DMS79 (cell line): ENCODE measurements at regions not wholly inside any gene's neighbourhood (a gene's known extent, or its start where the extent isn't known, plus 50 kb on each side); places are given as distances from the start of the nearest gene placed in this dataset.

Experiments
- DNase-seq: peaks from one replicate; lab custom pipeline; 2025; lab: John Stamatoyannopoulos, UW

DNA sequence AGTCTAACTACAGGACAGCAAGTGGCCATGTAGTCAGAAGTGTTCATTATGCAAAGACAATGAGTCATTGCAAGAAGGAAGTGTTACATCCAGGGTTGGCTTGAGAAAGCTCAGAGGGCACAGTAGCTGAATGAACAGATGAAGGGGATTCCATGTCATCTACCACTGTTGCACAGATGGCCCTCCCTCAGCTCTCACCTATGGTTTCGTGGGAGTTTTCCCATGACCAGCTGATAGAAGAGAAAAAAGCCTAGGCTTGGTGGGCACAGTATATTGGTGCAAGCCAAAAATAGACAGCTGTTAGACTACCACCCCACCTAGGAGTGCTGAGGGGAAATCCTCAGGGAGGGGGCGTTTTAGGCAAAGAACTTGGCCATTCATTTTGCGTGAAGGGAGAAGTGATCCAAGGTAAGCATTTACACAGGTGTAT lies 217.0 kb downstream of the DMRT2 start:
- no peak for DNase-seq

DNA sequence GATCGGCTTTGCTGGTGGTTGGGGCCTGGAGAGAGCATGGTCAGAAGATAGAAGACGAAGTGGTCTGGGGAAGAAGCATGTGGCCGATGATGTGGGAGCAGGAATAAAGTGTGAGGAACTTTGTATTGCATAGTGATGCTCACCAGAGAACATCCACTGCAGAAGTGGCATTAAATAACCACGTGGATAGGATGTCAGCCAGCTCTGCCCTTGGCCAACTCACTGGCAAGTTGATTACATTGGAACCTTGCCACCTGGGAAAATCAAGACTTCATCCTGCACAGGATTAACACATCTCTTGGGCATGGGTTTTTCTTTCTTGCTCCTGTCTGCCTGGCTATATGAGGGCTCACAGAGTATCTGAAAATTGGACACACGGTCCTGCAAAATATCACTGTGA lies 217.4 kb downstream of the DMRT2 start:
- DNase-seq: no peak

DNA sequence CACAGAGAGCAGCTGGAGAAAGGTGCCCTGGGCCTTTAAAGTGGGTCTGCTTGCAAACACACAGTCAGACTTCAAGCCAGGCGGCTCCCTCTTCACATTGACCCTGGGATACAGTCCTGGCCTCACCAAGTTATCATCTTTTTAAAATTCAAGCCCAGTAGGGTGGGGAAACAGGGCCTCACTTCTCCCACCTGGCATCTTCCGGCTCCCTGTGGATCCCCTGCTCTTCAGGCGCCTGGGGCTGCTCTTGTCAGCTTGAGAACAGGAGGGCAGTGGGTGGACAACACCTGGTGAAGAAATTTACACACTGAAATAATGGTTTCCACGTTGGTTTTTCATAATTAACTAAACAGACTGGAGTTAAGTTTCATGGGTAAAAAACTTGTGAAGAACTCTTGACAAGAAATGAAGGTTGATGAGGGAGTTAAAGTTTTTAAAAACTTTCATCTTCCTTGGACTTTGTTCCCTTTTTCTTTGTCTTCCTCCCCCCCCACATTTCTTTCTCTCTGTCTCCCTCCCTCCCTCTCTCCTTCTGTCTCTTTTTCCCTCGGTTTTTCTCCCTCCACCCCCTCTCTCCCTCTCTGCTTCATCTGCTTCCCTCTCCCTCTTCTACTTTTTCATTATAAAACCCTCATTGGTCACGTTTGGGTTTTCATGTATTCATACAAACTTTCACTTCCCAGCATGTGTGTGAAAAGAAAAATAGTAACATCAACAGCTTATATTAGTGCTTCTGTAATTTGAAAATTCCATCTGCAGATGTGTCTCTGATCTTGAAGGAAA lies 219.6 kb downstream of the DMRT2 start:
- no peak for DNase-seq

DNA sequence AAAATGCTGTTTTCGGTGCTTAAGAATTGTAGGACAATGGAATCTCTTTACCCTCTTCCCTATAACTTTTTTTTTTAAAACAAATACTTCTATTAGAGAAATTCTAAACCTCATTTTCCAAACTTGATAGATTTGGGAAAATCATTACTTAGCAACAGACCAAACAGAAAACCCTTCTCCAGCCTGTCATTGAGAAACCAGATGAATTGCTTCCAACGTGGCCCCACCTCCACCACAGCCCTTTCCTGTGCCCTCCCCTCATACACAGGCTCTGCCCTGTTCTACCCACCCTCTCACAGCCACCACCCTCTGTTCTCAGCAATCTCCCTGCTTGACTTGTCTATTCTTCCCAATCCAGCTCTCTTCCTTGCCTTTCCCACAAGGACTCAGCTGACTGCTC lies 221.2 kb downstream of the DMRT2 start:
- no peak for DNase-seq

DNA sequence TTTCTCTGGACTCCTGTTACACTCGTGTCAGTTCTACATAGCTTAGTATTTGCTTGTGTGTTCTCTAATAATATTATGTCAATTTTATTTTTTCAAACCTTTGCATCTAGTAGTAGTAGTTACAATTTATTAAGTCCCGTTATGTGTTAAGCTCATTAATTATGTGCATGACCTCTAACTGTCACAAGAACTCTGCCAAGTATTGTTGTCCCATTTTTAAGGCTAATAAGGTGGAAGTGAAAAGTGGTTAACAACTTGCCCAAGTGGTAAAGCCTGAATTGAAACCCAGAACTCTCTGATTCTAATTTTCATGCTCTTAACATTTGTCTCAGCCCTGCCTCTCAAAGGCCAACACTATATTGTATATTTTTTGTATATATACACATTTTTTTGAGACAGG lies 221.6 kb downstream of the DMRT2 start:
- DNase-seq: no peak

DNA sequence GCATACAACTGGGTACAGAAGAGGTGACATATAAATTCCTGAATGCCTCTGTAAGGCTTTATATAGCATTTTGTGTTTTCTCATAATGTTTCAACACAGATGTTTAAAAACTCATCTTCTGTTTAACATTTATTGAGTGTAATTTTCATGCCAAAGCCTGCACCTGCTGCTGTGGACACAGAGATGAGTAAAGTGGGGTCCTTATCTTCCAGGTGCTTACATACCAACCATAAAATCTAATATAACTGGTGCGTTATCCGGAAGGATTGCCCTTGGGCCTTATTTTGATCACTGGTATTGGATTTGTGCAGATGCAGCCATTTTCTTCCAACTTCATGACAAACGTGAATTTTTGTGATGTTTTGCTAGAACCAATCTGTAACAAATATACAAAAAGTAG lies 222.3 kb downstream of the DMRT2 start:
- no peak for DNase-seq

DNA sequence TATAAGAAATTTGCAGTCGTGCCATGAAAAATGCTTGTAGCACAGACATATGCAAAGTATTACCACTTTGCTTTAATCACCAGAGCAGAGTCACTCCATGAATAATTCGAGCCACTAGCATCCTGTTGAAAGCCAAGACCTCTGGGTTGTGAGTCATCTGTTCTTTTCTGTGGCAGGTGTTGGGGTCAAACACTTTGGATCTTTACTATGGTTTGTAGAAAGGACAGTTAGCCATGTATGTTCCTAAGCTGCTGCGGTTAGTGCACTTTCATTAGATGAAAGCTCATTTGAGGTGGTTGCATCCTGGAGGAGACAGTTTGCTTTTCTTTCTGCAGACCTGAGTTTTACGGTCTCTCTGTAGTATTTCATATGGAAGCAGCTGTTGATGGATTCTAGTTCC lies 223.7 kb downstream of the DMRT2 start:
- DNase-seq: no peak

DNA sequence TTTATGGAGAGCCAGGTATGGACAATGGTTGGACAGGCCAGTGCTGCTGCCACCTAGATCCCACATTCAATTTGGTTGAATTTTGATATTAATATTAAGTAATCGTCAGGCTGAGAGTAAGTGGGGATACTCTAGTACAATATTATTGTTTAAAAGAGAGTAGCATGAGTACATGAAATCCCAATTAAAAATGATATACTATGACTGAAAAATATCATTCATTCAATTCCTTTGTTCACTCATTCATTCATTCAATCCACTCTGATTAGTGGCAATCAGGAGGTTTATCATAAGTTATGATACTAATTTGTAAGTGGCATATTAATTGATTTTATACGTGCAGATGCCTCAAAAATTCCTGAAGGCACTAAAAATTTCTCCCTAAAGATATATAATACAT lies 224.2 kb downstream of the DMRT2 start:
- no peak for DNase-seq

DNA sequence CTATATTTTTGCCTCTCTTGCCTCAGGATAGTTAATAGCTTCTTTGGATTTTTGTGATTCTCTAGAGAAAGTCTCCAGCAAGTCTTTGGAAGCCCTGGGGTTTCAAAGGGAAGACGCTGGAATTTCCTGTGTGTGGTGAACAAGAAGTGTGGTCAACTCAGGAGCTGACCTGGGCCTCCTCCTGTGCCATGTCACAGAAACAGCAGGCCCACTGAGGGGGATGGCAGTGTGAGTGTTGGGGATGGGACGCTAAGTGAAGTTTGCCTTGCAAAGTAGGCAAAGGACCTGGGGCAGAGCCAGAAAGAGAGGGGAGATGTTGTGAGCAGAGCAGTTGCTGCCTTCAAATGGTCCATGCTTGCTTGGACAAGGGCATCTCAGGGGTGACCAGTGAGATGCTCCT lies 226.3 kb downstream of the DMRT2 start:
- no peak for DNase-seq

DNA sequence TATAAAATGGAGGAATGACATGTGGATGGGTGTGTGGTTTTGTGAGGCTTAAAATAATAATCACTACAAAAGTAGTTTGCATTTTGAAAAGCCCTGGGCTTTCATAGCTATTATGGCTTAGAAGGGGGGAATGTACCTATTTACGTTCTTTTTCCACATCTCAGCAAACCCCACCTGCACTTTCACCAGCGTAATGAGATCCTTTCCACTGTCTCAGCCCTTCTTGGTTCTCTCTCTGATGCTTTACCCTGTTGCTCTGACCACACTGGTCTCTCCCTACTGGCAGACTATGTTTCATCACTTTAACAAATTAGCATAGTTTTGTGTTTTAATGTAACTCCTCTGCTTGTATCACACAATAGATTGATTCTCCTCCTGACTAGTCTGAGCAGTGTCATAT lies 234.6 kb downstream of the DMRT2 start:
- DNase-seq: no peak

DNA sequence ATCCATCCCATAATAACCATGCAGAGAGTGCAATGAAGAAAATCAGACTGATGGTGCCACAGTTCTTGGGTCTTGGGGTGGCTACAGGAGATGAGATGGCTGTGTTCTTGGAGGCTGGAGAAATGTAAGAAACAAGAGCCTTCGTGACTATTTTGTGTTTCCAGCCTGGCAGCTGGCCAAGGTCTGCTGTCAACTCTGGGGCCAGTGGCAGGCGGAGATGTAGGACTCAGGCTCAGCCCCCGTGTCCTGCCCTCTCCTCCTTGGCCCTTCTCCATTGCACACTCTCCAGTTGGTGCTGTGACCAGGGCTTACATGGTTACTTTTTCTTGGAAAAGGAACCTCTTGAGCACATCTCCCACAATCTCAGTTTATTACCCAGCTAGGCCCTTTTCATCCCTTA lies 235.4 kb downstream of the DMRT2 start:
- no peak for DNase-seq

DNA sequence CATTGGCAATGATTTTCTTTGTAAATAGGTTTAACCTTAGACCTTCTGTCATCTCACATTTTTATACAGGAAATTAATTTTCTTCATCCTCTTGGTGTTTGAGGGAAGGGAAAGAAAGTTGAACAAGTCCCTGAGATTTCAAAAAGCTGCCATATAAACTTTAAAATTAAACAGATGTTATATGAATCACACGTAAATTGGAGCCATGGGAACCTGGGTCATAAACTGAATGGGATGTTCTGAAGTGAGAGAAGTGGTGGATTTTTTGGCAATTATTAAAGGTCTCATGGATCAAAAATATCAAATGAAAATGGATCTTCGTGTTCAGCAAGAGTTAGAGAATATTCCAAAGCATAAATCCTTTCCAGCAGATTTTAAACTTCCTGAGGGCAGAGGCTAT lies 242.2 kb downstream of the DMRT2 start:
- DNase-seq: no peak

DNA sequence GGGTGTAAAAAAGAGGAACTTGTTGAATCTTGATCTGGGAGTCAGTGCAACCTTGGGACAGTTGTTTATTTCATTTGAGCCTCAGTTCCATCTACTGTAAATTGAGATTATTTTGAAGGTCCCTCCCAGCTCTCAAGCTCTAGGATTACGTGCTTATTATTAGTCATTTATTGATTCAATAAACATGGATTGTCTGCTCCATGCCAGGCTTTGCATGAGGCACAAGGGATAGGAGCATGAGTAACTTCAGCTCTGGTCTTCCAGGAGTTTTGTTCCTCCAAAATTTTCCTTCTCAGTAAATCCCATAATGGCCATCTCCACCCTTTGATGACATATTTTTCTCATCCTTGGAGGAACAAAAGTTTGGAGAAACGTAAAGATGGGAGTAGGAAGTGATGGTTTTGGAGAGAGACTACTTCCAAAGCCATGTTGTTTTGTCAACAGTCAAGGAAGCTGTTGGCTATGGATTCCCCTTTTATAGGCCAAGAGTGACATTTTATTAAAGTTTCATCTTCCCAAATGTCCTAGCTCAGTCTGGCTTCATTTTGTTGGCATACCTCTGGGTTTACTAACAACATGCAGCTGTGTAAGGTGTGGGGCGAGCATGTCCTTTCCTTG lies 244.6 kb downstream of the DMRT2 start:
- DNase-seq: no peak

DNA sequence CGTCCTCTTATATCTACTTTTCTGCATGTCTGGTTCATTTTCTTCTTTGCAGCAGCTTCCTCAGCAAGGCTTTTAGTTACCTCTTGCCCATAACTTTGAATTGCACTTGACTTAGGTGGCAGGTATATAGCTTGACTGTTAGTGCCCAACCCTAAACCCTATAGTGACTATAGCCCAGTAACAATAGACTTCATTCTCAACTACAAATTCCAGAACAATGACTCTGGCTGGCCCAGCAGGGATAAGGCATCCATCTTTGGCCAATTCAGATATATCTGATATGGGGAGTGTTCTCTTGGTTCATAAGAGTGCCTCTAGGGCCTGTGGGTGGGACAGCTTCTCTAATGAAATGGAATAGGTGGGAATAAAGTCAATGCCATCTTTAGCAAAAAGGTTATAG lies 246.2 kb downstream of the DMRT2 start:
- DNase-seq: no peak

DNA sequence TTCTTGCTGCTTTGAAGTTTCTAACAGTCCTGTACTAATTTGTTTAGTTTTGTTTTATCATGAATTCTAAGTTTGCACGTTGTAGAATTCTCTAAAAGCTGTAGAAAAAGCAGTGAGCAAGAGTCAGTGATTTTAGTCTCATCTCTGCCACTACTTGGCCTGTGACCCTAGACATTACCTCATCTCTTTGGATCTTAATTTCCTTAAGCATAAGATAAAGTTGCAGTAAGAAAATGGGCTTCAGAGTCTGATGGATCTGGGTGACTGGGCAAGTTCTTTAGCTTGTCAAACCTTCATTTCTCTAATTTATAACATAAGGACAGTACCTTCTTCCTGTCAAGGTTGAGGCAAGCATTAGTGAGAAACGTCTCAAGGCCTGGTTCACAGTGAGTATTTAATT lies 247.9 kb downstream of the DMRT2 start:
- no peak for DNase-seq

DNA sequence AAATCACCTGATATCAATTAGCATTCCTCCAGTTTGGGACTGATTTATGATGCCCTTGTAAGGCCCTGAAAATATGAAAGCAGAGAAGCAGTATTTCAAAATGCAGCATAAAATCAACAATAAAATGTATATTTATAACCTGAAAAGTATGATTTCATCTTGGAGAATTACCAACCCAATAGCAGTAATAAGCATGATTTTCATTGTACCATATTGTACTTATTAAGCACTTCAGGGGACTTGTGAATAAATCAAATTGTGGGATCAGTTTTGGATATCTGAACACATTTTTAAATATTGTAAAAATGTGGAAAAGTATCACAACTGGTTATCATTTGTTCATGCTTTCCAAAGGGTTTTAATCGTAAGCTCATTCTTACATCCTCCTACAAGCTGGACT lies 250.8 kb downstream of the DMRT2 start:
- DNase-seq: no peak

DNA sequence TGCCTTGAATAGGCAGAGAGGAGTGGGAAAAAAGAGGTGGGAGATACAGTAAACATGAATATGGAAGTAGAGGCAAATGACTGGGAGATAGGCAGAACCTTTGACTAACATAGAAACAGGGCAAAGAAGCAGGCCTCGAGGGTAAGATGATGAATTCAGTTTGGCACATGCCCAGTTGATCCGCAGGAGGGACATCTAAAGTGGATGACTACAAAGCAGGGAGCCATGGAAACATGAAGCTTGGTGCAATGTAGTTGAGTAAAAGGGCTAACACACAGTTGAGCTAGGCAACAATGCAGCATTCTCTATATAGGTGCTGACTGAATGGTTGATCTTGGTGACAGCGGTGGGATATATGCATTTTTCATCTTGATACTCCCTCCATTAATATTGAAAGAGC lies 253.8 kb downstream of the DMRT2 start:
- DNase-seq: no peak

DNA sequence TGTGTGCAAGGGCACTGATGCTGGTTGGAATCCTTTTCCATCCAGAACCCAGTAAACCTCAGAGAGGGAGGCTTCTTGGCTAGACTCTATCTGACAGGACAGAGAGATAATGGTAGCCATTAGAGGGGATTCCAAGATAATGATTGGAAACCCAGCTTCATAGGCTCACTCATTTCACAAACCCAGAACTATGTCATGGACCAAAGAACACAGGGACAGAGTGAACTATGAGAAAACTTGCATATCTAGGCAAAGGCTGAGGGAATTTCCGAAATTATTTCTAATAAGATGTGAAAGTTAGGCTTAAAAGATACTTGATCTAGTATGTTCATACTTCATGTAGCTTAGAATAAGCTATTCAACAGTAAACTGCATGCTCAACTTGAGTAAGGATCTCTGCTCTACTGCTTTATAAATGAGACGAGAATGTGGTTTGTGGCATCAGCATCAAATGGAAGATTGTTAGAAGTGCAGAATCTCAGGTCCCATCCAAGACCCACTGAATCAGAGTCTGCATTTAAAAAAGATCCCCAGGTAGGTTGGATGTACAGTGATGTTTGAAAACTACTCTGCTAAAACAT lies 261.4 kb downstream of the DMRT2 start:
- no peak for DNase-seq

DNA sequence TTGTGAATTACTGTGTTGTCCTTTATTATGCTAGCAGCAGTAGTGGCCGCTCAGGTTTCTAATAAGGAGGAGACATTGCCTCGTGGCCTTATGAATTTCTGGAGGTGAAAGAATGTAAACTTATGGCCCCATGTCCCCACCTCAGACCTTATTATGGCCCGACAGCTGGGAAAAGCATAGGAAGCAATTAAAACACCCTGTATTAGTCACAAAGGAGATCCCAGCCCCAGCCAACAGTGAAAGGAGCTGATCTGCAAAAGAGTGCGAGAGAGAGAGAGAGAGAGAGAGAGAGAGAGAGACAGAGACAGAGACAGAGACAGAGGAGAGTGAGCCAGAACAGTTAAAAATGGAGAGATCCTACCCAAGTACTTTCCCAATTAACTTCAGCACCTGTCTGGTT lies 269.3 kb downstream of the DMRT2 start:
- DNase-seq: no peak

DNA sequence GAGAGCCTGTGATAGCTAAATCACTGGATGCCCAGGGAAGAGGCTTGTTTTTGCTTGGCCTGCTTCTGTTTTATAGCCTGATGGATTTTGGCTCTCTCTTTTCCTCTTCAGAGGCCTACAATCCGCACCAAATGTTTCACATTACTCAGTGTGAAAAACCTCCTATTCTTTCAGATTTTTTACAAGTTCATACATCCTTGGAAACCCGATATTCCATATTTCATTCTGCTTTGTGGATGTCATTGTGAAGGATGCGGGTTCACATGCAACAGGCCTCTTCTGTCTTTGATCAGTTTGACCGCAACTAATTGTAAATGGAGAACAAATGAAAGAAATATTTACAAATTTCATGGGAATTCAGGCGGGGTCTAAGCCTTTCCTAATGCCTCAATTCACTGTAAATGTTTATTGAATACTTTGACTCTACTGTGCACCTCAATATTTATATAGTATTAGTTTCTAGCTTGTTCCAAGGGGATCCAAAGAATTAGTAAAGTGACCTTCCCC lies 269.9 kb downstream of the DMRT2 start:
- DNase-seq: no peak

DNA sequence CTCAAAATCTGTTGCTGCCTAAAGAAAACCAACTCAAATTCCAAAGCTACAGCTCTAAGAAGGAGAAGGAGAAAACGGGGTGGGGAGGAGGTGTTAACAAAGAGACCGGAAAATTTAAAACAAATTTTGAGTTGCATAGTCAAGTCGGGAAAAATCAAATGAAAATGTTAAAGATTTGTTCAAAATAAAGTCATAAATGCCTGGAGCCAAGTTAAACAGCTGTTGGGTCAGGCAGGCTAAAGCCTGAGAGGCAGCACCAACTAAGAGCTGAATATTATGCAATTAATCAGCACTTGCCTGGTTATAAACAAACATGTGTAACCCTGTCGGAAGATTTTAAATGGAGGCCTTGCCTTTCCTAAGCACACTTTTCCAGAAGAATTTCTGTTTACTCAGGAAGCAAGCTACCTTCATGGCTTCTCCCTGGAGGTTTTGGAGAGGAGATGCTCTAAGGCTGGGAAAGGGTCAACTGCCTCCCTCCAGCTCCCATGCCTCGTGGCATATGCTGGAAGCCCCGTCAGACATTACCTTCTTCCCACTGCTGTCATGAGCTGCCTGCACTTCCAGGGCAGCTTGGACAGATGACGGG lies 270.5 kb downstream of the DMRT2 start:
- no peak for DNase-seq

DNA sequence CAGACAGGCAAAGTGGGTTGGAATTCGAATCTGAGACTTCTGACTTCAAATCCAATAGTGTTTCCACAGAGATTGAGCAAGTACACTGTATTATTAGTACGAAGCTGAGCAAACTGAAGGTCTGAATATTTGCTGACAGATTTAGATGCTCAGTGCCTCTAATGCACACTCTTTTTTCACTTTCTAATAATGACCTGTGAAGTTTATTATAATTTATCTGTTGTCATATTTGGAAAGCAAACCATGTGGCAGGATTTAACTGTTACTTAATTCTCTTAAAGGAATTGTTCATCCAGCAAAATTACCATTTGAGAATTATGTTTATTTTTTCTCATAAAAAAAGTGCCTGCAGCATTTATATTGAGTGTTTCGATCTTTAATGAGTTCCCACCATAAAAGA lies 277.3 kb downstream of the DMRT2 start:
- no peak for DNase-seq

DNA sequence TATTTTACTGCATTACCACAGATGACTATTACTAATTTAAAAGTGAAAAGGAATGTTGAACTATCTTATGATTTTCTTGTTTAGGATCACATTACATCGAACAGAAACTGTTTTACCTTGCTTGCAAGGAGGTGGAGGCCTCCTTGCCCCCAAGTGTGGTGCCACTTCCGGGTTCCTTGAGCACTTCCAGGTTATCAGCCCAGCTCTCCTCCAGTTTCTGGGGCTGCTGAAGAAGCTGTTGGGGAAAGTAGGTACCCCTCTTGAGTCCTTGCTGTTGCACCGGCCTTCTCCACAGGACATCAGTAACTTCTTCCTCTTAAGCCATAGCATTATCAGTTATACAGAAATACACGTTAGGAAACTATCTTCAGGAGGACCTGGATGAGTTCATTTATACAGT lies 278.2 kb downstream of the DMRT2 start:
- no peak for DNase-seq
